NCI-H128 (cell line): ENCODE measurements at regions not wholly inside any gene's neighbourhood (a gene's known extent, or its start where the extent isn't known, plus 50 kb on each side); places are given as distances from the start of the nearest gene placed in this dataset.

Experiments
- DNase-seq: peaks from one replicate; lab custom pipeline; 2025; ENCODE audit not compliant: unreplicated experiment; lab: John Stamatoyannopoulos, UW

DNA sequence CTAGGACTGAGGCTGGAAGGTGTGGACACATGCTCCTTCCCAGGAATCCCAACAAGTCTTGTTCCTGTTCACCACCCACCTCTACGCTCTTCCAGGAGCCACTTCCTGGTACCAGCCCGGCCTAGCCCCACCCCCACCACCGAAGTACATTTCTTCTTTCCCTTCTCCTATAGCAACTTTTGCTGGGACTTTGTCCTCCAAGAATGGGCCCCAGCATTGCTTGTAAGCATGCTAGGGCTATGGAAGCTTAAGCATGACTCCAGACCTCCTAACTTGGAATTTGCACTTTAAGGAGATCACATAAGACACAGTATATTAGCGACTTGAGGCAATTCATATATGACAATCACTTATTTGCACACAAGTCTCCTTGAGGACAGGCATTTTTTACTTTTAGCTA is 462.0 kb upstream of the ARID1B start:
- DNase-seq = no peak

GRCh38 chr6:156313037-156313436 is 464.1 kb upstream of the ARID1B start:
- DNase-seq = no peak

GRCh38 chr6:156311291-156311690 is 465.9 kb upstream of the ARID1B start:
- DNase-seq = no peak

DNA sequence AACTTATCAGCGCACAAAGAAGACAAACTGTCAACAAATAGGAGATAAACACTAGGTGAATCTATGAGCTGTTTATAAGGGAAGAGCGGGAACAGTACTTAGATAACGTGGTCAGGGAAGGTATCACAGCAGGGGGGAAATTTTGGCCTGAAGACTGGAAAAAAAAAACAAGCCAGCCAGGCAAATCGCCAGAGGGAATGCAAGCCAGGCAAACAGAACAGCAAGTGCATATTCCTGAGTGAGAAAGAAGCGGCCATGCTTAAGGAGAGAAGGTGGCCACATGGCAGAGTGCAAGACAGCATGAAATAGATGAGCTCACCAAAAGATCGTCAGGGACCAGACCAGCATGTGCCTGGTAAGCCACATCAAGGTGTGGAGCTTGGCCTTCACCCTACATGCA is 466.5 kb upstream of the ARID1B start:
- no peak for DNase-seq

DNA sequence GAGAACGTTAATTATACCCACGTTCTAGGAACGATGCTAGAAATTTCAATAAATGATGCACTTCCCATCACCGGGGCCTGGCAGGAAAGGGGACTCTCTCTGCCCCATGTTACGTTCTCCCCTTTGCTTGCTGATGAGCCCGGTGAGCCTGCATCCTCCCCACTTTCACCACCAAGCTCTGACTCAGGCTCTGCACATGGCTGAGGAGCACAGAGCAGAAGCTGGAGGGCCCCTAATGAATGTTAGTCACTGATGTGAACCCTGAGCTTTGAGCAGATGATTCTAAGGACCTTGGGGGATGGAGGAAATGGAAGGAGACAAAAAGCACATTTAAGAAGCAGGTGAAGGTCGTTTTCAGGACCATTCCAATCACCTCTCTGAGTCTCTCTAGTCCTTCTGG is 468.2 kb upstream of the ARID1B start:
- DNase-seq = no peak

DNA sequence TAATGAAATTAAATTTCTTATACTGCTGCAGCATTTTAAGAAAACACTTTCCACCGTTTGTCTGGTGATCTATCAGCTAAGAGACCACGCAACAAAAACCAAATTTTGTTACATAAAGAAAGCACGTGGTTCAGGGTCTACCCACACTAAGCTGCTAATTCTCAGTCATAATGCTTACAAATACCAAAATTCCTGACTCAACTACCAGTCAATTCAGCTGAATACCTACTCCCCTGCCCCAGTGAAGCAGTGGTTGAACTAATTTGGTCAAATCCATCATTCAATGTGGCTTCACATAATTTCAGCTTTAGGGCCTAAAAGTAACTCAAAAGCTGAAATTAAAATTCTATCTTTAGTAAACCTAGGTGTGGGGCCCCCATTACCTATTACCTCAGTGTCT is 468.6 kb upstream of the ARID1B start:
- no peak for DNase-seq

- no peak for DNase-seq
These were observed 470.6 kb upstream of the ARID1B start for GRCh38 chr6:156306531-156306930.

DNA sequence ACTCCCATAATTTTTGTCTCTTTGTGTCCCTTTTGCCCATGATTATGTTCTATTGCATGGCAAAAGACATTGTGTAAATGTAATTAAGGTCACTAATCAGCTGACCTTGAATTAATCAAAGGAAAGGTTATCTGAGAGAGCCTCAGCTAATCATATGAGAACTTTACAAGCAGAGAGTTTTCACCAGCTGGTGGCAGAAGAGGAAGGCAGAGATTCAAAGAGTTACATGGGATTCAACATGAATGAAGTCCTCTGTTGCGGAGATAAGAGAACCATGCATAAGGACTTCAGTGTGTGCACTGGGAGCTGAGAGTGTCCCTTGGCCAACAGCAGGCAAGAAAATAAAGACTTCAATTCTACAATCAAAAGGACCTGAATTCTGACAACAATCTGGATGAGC is 494.1 kb upstream of the ARID1B start:
- no peak for DNase-seq

GRCh38 chr6:156282087-156282486 is 495.1 kb upstream of the ARID1B start:
- no peak for DNase-seq

GRCh38 chr6:156281266-156281665 is 495.9 kb upstream of the ARID1B start:
- no peak for DNase-seq

- DNase-seq = peak; percentile 84
These were observed 497.1 kb upstream of the ARID1B start for GRCh38 chr6:156280065-156280464.

DNA sequence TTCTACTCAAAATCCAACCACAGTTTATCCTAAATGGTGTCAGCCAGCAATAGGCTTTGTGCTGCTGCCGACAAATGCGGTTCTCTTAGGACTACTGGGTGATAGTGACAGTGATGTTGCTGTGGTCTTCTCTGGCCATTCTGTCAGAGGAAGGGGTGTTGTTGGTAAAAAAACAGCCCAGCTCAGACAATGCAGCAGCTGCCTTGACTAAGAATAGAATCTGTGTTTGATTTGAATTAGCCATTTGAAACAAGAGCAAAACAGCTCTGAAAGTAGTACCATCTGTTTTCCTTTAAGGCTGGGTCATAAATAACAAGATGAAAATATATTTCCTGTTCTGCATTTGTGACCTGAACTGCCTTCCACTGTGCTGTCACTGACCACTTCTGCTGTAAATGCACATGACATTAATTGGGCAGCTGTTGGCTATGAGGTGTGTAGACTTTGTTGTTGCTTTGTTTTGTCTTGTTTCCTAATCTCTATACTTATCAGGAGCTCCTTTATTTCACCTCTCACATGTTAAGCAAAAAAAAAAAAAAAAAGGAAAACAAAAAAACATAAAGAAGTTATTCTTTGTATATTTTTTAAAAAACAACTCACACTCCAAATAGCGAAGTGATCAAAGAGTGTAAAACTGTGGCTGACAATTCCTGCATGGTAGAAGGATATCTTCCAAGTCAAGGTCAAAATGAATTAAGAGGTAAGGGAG is 497.8 kb upstream of the ARID1B start:
- no peak for DNase-seq

DNA sequence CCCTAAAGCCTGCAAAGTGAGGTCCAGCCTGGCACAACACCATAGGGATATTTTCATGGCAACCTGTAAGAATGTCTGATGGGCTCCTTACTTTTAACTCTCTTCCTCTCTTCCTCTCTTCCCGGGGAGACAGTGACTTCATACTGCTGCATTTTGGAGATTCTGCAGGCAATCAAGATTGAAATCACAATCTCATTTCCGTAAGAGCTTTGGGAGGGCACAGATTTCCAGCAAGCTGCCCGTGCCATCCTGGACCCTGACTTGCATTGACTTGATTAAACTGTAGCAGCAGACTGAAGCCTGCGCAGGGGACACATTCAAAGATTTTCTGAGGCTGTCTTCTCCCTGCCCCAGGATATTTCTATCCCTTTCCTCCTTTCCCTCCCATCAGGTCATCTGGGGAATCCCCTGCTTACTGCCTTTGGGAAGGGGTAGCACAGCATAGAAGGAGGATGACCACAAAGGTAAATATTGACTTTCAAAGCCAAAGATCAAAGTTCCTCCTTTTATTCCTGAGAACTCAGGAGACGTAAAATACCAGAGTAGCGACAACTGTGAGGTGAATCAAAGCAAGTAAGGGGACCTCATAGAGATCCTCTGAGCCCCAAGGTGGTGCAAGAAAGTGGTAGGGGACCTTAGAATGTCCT is 504.0 kb upstream of the ARID1B start:
- no peak for DNase-seq

- DNase-seq = no peak
These were observed 507.3 kb upstream of the ARID1B start for GRCh38 chr6:156269751-156270369.

DNA sequence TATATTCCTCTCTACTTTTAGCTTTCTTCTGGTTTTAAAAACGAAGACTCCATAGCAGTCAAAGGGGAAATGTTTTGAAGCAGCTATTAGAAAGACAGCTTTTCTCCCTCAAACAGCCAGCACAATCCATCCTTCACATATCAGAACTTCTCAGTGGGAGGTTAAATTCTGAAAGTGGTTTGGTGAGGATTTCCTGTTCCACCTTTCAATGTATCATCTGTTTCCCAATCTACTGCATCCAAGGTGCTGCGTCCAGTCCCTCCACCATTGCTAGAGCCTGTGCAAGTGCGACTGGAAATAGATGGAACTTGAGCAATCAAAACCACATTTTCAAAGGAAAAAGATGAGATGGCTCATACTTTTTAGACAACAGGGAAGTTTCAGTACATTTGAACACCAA is 508.3 kb upstream of the ARID1B start:
- no peak for DNase-seq

DNA sequence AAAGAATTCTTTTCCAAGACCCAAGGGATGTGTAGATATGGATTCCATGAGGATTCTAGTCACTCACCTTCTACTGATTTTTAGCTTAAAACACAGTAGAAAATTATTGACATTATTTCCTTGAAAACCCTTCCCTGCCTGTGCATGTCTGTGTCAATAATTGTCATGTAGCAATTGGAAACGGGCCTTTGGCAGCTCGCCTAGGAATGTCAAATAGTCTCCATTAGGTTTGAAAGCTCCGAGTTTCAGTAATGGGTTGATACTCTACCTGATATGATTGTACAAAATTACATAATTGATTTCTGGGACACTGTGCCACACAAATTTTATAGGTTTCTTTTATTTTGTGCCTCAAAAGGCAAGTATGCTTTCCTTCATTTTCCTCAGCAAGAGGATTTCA is 515.2 kb upstream of the ARID1B start:
- DNase-seq = peak; percentile 4

- DNase-seq = no peak
These were observed 516.4 kb upstream of the ARID1B start for GRCh38 chr6:156260815-156261214.

DNA sequence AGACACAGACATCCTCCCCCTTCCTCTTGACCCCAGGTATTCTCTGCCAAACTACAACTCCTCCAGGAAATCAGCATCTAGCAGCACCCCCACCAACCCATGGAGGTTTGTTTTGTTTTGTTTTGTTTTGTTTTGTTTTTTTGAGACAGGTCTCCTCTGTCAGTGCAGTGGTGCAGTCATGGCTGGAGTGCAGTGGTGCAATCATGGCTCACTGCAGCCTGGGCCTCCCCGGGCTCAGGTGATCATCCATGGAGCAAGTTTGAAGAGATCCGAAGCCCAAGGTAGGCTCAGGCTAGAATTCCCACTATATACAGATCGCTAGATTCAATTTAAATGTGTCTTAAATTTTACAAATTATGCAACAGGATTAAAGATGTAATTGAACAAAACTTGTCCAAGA is 518.2 kb upstream of the ARID1B start:
- DNase-seq = no peak

DNA sequence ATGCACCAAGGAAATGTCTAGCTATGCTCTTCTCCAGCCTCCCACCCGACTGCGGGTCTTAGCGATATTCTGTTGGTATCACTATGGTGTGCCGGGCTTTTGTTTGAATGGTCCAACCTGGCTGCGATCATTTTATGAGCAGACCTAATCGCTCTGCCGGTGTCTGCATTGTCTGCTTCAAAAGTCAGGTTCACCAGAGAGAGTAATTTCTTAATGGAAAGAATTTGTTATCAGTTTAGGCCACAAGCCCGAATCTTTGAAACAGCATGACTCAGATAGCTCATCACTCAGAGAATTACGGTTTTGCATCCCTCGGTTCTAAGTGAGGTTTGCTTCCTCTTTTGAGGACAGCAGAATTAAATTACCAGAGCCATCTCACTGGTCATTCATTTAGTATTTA is 521.0 kb upstream of the ARID1B start:
- DNase-seq = no peak

GRCh38 chr6:156254240-156254639 is 522.9 kb upstream of the ARID1B start:
- DNase-seq = no peak

- no peak for DNase-seq
These were observed 526.6 kb upstream of the ARID1B start for GRCh38 chr6:156250593-156250992.

GRCh38 chr6:156242206-156242605 is 535.0 kb upstream of the ARID1B start:
- DNase-seq = no peak
